Heart right ventricle (tissue), 16 donors: ENCODE measurements at regions not wholly inside any gene's neighbourhood (a gene's known extent, or its start where the extent isn't known, plus 50 kb on each side); places are given as distances from the start of the nearest gene placed in this dataset.
A peak's percentile ranks its signal among the peaks of the same experiment; 100 is the strongest.
"Not testable (repeated sequence)": the region's sequence is repeated elsewhere in the genome, so short reads cannot be mapped to it uniquely, and the experiment has no call there.

Experiments
- ATAC-seq, 8 donors: fragments of 200-7000 bp; cut with Tn5 transposase; one replicate each; pipeline ENCODE4 v1.9.1; 2020; ENCODE audit warnings: mild to moderate bottlenecking in 8 of 8, moderate library complexity in 8 of 8, moderate number of reproducible peaks in 1 of 8
- DNase-seq, 2 donors: peaks; one replicate each; pipeline ENCODE4 v3.0.0-alpha.2; 2020
- H3K27ac ChIP-seq, 10 donors: fragments of 200-600 bp; sonication (generic) in 2 of 10; one replicate each; pipeline versions ENCODE4 v1.5.0 to v1.8.0; 2020 to 2022; ENCODE audit warnings: mild to moderate bottlenecking in 3 of 10
- H3K27me3 ChIP-seq, 7 donors: fragments of 200-600 bp; one replicate each; pipeline ENCODE4 v1.8.0; 2021 to 2022; ENCODE audit warnings: mild to moderate bottlenecking in 2 of 7
- H3K36me3 ChIP-seq, 9 donors: fragments of 200-600 bp; sonication (generic) in 1 of 9; one replicate each; pipeline versions ENCODE4 v1.5.0 to v1.8.0; 2020 to 2022; ENCODE audit warnings: mild to moderate bottlenecking in 2 of 9
- H3K4me1 ChIP-seq, 9 donors: fragments of 200-600 bp; sonication (generic) in 1 of 9; one replicate each; pipeline versions ENCODE4 v1.5.0 to v1.8.0; 2020 to 2022; ENCODE audit warnings: mild to moderate bottlenecking in 4 of 9
- H3K4me3 ChIP-seq, 10 donors: fragments of 200-600 bp; sonication (generic) in 2 of 10; one replicate each; pipeline versions ENCODE4 v1.5.0 to v1.8.0; 2020 to 2022; ENCODE audit warnings: mild to moderate bottlenecking in 7 of 10, moderate library complexity in 2 of 10
- H3K9me3 ChIP-seq, 11 donors: fragments of 200-600 bp in 10 of 11; sonication (generic) in 2 of 11; one replicate each; pipeline versions ENCODE4 v1.5.0 to v1.8.0; 2013 to 2022; ENCODE audit warnings: mild to moderate bottlenecking in 2 of 11, control low read depth in 1 of 11, moderate library complexity in 1 of 11
- CTCF ChIP-seq, 9 donors: fragments of 200-600 bp; sonication (generic) in 2 of 9; IDR thresholded peaks; one replicate each; pipeline versions ENCODE4 v1.5.0 to v1.8.0; 2021 to 2022; ENCODE audit warnings: antibody characterized with exemption in 9 of 9, mild to moderate bottlenecking in 5 of 9, moderate library complexity in 1 of 9
- WGBS, 2 donors: extraction: QIAGEN DNeasy Blood & Tissue Kit; methylation state at CpG; one replicate each; pipeline ENCODE4 v1.1.7; 2013; ENCODE audit warnings: inconsistent platforms in 1 of 2; 5-methylcytosine and 5-hydroxymethylcytosine counted together
- intact Hi-C, 10 donors: fragments of 100-400 bp; cut with DNase I; formaldehyde crosslinking; loops; one replicate each; pipeline versions ENCODE4 v1.11.1 to v1.14.2; 2022
- donor health status: Arrhythmogenic right ventricular cardiomyopathy.
- donor health status: ischemic (EF 13 %, LVEDD 7.1; RV severe dilation, severe dysfunction).
- donor health status: healthy with polysubstance abuse.
- donor health status: DM: no; HTN: yes; CAD: no.
- donor health status: DM: no; HTN: no; CAD: no.
- donor health status: ischemic (EF 25% LVEDD 6.9; RV normal size, moderate dysfunction).
- donor health status: ischemic (EF 25% LVEDD 5.7; RV mildly dilated, moderate dysfunction).
- donor health status: healthy.
- donor health status: DM: yes; HTN: yes; CAD: no.
- donor health status: Ischemic cardiomyopathy.
- donor health status: ischemic (EF 35%, LVEDD 5.7; RV mildly dilated, moderate dysfunction).
- donor health status: nonischemic (EF 11% LVEDD 7.7; RV severe dilation, severe dysfunction).
- donor health status: DM: yes; HTN: yes; CAD: no.
- donor health status: PGD.
- donor health status: ischemic (EF 29% LVEDD 5.4; RV normal size, mild dysfunction).
- donor health status: nonischemic (EF 23%, LVEDD 6.1; RV moderate dilation, normal function).

DNA sequence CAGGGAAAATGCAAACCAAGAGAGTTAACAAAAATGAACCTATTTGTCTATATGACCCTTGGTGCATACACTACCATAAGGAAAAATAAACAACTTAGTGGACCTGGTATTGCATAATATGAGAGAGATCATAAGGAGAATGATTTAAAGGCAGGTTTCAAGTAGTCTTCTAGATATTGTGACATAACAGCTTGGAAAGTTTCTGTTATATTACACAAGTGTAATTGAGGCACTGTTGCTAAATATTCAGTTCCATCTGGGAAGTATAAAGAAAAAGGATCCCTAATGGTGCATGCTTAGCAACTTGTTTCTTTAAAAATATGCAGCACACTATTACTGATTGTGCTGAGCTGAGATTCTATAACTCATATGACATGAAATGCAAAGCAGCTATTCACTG is 252.2 kb upstream of the SPHKAP start:
- no peak for DNase-seq
- H3K9me3 ChIP-seq, result peaks cover 0 to 15% (median 0%) of the 10 kb centered on the region in 11 donors
- no peaks in the 10 kb centered on the region for H3K4me1 ChIP-seq
- H3K27me3 ChIP-seq, result no peaks in the 10 kb centered on the region
- no peak for TF ChIP-seq CTCF (IDR thresholded peaks at IDR 0.05)
- intact Hi-C loops, result no loop called here
- H3K27ac ChIP-seq, result no peak overlapping the region
- H3K4me3 ChIP-seq, result no peak overlapping the region
- no peak for ATAC-seq
- H3K36me3 ChIP-seq, result no peaks in the 10 kb centered on the region

GRCh38 chr2:228432116-228432515 is 250.6 kb upstream of the SPHKAP start:
- peaks cover 0 to 31% (median 3%) of the 10 kb centered on the region in 11 donors for H3K9me3 ChIP-seq
- TF ChIP-seq CTCF (IDR thresholded peaks at IDR 0.05), result no peak
- H3K4me1 ChIP-seq, result no peaks in the 10 kb centered on the region
- ATAC-seq (no peak), DNase-seq (no peak)
- WGBS, 2 donors, result 53 to 61% methylated on average over 4 of the region's 4 CpGs
- no peak overlapping the region for H3K4me3 ChIP-seq
- intact Hi-C loops, result no loop called here
- no peaks in the 10 kb centered on the region for H3K36me3 ChIP-seq
- H3K27ac ChIP-seq, result no peak overlapping the region
- H3K27me3 ChIP-seq, result no peaks in the 10 kb centered on the region

GRCh38 chr2:228430986-228431385 is 249.5 kb upstream of the SPHKAP start:
- WGBS, 2 donors, result 64 to 67% methylated on average over 1 of the region's 1 CpG
- DNase-seq, result no peak

DNA sequence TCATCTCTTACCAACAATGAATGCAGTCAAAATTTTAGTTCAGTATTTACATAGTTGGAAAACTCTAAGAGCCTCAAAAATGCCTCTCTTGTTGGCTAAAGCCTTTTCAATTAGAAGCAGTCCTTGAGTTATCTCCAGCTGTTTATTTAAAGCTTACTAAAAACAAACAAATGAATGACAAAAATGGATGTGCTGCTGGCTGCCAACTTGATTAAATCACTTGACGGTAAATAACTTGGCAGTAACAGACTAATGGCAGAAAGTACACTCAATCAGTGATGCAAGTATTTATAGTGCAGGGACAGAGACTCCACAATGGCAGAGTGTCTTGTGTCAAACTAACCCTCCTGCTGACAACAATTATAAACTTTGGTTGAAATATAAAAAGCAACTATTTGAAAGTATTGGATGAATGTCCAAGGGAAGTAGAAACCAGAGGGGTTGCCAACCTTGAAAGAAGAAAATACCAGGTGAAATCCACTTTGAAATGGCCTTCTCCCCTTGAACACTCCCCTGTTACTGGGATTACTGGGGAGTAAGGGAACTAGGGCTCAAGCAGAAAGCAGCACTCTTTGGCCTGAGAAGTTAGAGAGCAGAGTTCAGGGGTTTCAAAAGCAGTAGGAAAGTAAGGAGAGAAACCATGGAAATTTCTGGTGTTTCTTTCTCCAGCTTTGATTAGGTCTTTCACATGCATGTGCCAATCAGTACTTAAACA is 245.2 kb upstream of the SPHKAP start:
- Histone ChIP-seq H3K9me3 (peaks cover 0 to 36% (median 5%) of the 10 kb centered on the region in 11 donors), H3K27me3 (no peaks in the 10 kb centered on the region), H3K4me3 (no peak overlapping the region), H3K4me1 (peaks cover 0 to 7% (median 0%) of the 10 kb centered on the region in 9 donors), H3K36me3 (no peaks in the 10 kb centered on the region), H3K27ac (peak overlapping the region; percentile 24 to 80 (median 72))
- no peak for DNase-seq
- intact Hi-C loops, result no loop called here
- WGBS, 2 donors, result 30 to 49% methylated on average over 1 of the region's 1 CpG
- no peak for TF ChIP-seq CTCF (IDR thresholded peaks at IDR 0.05)
- ATAC-seq, result peak; percentile 8 to 97 (median 85)

More at GRCh38 chr2:228430986-228431385, 249.5 kb upstream of the SPHKAP start:
- intact Hi-C loops, result no loop called here
- no peak overlapping the region for H3K4me3 ChIP-seq
- H3K4me1 ChIP-seq, result peaks cover 0 to 7% (median 0%) of the 10 kb centered on the region in 9 donors
- ATAC-seq, result no peak
- no peaks in the 10 kb centered on the region for H3K27me3 ChIP-seq
- no peaks in the 10 kb centered on the region for H3K36me3 ChIP-seq
- H3K27ac ChIP-seq, result no peak overlapping the region
- TF ChIP-seq CTCF (IDR thresholded peaks at IDR 0.05), result no peak
- peaks cover 0 to 36% (median 5%) of the 10 kb centered on the region in 11 donors for H3K9me3 ChIP-seq

DNA sequence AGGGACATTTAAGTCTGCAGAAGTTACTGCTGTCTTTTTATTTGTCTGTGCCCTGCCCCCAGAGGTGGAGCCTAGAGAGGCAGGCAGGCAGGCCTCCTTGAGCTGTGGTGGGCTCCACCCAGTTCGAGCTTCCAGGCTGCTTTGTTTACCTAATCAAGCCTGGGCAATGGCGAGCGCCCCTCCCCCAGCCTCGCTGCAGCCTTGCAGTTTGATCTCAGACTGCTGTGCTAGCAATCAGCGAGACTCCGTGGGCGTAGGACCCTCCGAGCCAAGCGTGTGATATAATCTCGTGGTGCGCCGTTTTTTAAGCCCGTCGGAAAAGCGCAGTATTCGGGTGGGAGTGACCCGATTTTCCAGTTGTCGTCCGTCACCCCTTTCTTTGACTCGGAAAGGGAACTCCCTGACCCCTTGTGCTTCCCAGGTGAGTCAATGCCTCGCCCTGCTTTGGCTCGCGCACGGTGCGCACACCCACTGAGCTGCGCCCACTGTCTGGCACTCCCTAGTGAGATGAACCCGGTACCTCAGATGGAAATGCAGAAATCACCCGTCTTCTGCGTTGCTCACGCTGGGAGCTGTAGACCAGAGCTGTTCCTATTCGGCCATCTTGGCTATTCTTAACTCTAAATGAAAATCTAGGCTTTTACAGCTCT is 244.0 kb upstream of the SPHKAP start:
- intact Hi-C loops, ATAC-seq, H3K36me3 ChIP-seq, H3K27me3 ChIP-seq, H3K4me1 ChIP-seq, DNase-seq, H3K4me3 ChIP-seq: not testable (repeated sequence)
- Histone ChIP-seq H3K9me3 (peaks cover 0 to 36% (median 5%) of the 10 kb centered on the region in 11 donors), H3K27ac (peak overlapping the region in 5 of 10 donors; percentile 45 to 80 (median 77))
- WGBS, 2 donors, result 76 to 77% methylated on average over 21 to 30 of the region's 31 CpGs
